GM18870 (cell line): ENCODE measurements at regions not wholly inside any gene's neighbourhood (a gene's known extent, or its start where the extent isn't known, plus 50 kb on each side); places are given as distances from the start of the nearest gene placed in this dataset.

Experiments
- ATAC-seq: cut with Tn5 transposase; IDR thresholded peaks from one replicate; pipeline ENCODE4 v1.9.1; 2021; ENCODE audit warnings: moderate library complexity; ENCODE audit not compliant: unreplicated experiment

- no peak for ATAC-seq
Observed at GRCh38 chr20:39808613-39809012, 846.5 kb downstream of the DHX35 start.

GRCh38 chr20:39800548-39800947 is 838.4 kb downstream of the DHX35 start:
- peak; percentile 72 for ATAC-seq

GRCh38 chr20:39800111-39800510 is 838.0 kb downstream of the DHX35 start:
- peak; percentile 68 for ATAC-seq

GRCh38 chr20:39799366-39799965 is 837.3 kb downstream of the DHX35 start:
- no peak for ATAC-seq

- no peak for ATAC-seq
Observed at GRCh38 chr20:39795401-39796272, 833.5 kb downstream of the DHX35 start.

GRCh38 chr20:39792334-39792733 is 830.2 kb downstream of the DHX35 start:
- no peak for ATAC-seq

GRCh38 chr20:39789411-39789810 is 827.3 kb downstream of the DHX35 start:
- ATAC-seq = no peak

GRCh38 chr20:39785252-39785917 is 823.2 kb downstream of the DHX35 start:
- no peak for ATAC-seq

- ATAC-seq = no peak
Observed at GRCh38 chr20:39784693-39785092, 822.5 kb downstream of the DHX35 start.

GRCh38 chr20:39778847-39779604 is 816.9 kb downstream of the DHX35 start:
- ATAC-seq = no peak

GRCh38 chr20:39778431-39778830 is 816.3 kb downstream of the DHX35 start:
- peak; percentile 66 for ATAC-seq

- ATAC-seq = no peak
Observed at GRCh38 chr20:39777610-39778009, 815.5 kb downstream of the DHX35 start.

GRCh38 chr20:39775110-39775509 is 813.0 kb downstream of the DHX35 start:
- no peak for ATAC-seq

GRCh38 chr20:39773380-39774000 is 811.3 kb downstream of the DHX35 start:
- ATAC-seq = no peak

- ATAC-seq = no peak
Observed at GRCh38 chr20:39767352-39767751, 805.2 kb downstream of the DHX35 start.

GRCh38 chr20:39766333-39766732 is 804.2 kb downstream of the DHX35 start:
- ATAC-seq = no peak

GRCh38 chr20:39762716-39763115 is 800.6 kb downstream of the DHX35 start:
- no peak for ATAC-seq

- ATAC-seq = no peak
Observed at GRCh38 chr20:39758876-39759275, 796.7 kb downstream of the DHX35 start.

- no peak for ATAC-seq
Observed at GRCh38 chr20:39756828-39757227, 794.7 kb downstream of the DHX35 start.

GRCh38 chr20:39756369-39756768 is 794.2 kb downstream of the DHX35 start:
- no peak for ATAC-seq
